Fibroblast of skin of back (primary cell): ENCODE measurements at regions not wholly inside any gene's neighbourhood (a gene's known extent, or its start where the extent isn't known, plus 50 kb on each side); places are given as distances from the start of the nearest gene placed in this dataset.

Source experiments
- DNase-seq: peaks from one replicate; pipeline ENCODE4 v3.0.0-alpha.2; 2013

DNA sequence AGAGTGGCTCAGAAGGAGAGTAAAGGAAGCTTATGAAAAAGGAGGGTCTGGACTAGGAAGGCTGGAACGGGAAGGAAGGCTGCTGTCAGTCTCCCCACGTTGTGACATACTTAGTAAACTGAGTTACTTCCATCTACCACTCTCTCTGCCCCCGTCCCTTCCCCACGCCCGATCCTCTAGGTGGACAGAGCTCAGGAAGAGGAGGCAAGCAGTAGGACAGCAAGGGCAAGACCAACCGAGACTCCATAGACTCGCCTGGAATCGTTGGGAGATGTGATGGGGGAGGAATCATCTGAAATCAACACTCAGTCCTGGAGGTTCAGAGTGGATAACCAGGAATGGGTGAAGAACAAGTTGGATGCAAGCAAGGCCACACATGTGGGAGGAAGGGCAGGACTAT, 240.7 kb downstream of the BUD13 start:
- DNase-seq, result no peak

- DNase-seq, result no peak
These were observed 242.1 kb downstream of the BUD13 start for GRCh38 chr11:116530705-116531104.

- no peak for DNase-seq
These were observed 243.5 kb downstream of the BUD13 start for GRCh38 chr11:116529271-116529670.

DNA sequence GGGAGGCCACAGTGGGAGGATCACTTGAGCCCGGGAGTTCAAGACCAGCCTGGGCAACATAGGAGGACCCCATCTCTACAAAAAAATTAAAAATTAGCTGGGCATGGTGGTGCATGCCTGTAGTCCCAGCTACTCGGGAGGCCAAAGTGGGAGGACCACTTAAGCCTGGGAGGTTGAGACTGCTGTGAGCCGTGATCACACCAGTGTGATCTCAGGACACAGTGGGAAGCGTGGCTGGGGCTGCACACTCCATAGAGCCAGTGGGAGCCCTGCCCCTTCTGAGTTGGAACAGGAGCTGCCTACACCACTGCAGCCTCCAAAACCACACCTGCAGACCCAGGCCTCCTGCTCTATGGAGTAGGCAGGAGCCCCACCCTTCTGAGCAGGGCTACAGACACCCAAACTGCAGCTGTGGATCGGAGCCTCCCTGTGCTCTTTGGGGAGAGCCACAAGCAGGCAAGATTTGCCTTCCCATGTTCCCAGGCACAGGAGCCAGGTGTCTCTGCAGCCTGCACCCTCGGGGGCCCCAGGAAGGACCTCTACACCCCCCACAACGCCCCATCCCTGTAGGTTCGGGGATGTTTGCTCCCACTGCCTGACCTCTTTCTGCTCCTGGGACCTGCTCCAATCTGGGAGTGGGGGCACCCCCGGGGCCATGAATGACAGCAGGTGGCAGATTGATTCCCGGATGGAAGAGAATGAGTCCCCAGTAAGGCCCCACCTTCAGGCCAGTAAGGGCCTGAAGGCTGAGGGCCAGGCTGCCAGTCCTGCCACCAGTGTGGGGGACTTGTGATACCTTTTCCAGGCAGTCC, 245.4 kb downstream of the BUD13 start:
- no peak for DNase-seq

- no peak for DNase-seq
These were observed 246.8 kb downstream of the BUD13 start for GRCh38 chr11:116525961-116526495.

DNA sequence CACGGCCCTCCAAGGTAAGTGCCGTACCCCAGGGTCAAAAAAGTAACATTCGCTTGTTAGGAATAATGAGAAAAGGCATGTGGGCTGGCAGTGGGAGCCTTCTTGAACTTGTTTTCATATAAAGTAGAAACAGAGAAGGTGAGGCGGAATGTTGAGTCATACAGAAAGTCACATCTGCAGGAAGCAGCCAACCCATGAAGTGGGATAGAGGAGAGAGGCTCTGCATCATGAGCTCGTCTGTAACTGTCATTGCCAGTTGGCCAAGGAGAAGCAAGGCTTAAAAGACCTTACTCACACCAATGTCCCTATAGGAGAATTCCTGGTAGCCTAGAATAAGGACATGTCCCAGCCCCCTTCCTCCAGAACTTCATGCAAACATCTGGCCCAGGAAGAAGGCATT, 253.3 kb downstream of the BUD13 start:
- DNase-seq, result no peak

GRCh38 chr11:116518141-116518540, 254.6 kb downstream of the BUD13 start:
- no peak for DNase-seq

DNA sequence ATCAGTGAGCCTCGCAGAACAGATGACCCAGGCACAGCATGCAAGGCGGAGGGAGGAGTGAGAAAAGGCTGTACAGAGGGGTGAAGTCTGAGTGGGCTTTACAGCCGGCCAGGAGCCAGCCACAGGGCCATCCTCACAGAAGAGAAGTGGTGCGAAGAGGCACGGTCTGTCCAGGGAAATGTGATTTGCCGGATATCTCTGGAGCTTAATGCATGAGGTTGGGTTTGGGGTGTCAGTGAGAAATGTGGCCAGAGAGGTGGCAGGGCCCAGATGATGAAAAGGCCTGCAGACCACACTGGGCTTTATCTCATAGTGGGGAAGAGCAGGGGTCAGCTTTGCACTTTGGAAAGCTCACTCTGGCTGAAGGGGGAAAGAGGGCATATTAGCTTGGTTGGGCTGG, 255.2 kb downstream of the BUD13 start:
- DNase-seq, result no peak

DNA sequence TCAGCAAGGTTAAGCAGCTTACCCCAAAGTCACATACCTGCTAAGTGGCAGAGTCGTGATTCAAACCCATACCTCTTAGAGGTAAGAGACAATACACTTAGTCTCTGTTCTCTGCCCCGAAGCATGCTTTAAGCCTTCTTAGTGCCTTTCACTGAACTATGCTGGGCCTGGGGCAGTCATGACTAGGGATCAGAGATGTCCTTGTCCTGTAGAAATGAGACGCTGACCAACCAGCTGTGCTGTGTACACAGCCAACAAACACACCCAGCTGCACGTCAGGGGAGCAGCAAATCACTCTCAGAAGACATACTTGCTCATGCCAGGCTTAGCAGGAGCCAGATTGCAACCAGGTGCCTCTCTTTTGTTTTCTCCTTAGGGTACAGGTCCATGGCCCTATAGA, 255.7 kb downstream of the BUD13 start:
- no peak for DNase-seq

- DNase-seq, result no peak
These were observed 257.1 kb downstream of the BUD13 start for GRCh38 chr11:116515664-116516184.

- DNase-seq, result peak; percentile 42
These were observed 258.9 kb downstream of the BUD13 start for GRCh38 chr11:116513894-116514293.

GRCh38 chr11:116513278-116513823, 259.4 kb downstream of the BUD13 start:
- DNase-seq, result no peak

GRCh38 chr11:116512841-116513240, 259.9 kb downstream of the BUD13 start:
- no peak for DNase-seq

DNA sequence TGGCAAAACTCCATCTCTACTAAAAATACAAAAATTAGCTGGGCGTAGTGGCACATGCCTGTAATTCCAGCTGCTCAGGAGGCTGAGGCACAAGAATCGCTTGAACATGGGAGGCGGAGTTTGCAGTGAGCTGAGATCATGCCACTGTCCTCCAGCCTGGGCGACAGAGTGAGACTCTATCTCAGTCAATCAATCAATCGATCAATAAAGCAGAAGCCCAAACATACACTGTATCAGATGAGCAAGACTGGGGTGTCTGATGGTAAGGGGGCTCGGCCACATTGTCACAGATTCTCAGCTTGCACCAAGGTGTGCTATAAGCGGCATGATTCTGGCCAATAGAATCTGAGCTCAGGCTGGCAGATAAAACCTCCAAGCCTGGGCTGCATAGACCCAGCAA, 261.1 kb downstream of the BUD13 start:
- no peak for DNase-seq

DNA sequence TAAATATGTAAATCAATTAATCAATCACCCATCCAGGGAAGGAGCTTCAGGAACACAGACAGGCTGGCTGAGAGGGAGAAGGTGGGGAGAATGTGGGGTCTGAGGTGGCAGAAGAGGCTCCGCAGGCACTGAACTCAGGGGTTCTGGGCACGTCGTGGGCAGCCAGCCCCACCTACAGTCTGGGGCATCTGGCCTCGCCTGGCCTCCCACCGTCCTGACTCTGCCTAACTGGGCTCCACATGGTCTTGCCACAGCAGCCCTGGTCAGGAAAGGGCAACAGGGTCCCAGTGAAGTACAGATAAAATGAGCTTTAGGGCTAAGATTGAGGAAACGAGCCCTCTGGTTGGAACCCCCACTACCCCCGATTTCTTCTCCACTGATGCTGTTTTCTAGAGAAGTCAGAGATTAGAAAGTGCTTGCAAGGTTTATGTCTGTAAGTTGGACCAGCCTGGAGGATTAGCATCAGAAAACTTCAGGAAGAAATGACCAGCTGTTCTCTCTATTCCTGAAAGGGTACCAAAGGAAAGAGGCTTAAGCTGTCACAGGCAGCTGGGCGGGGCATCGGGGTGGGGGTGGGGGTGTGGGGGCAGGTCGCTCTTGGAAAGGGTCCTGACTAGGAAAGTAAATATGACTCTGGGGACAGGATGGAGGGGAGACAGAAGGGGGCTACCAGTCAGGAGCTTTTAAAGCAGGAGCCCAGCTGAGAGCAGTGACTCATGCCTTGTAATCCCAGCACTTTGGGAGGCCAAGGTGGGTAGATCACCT, 261.7 kb downstream of the BUD13 start:
- DNase-seq, result no peak

- DNase-seq, result no peak
These were observed 262.6 kb downstream of the BUD13 start for GRCh38 chr11:116510166-116510565.

GRCh38 chr11:116509551-116509950, 263.2 kb downstream of the BUD13 start:
- no peak for DNase-seq

GRCh38 chr11:116507849-116508695, 264.7 kb downstream of the BUD13 start:
- DNase-seq, result no peak

DNA sequence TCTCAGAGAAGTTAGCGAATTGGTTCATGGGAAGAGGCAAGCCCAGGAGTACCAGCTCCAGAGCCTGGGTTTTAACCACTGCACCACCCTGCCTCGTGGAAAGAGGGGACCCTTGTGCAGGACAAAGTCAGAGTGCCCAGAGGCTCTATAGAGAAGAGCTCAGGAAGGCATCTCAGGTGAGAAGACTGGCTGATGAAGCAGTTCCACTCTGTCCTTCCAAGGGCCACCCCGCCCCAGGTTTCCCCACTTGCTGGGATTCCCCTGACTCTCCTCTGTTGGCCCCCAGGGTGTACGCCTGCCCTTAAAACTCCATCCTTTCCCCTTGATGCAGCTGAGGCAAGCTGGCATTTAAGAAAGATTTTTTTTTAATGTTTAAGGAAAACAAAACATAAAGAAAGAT, 265.8 kb downstream of the BUD13 start:
- DNase-seq, result no peak

DNA sequence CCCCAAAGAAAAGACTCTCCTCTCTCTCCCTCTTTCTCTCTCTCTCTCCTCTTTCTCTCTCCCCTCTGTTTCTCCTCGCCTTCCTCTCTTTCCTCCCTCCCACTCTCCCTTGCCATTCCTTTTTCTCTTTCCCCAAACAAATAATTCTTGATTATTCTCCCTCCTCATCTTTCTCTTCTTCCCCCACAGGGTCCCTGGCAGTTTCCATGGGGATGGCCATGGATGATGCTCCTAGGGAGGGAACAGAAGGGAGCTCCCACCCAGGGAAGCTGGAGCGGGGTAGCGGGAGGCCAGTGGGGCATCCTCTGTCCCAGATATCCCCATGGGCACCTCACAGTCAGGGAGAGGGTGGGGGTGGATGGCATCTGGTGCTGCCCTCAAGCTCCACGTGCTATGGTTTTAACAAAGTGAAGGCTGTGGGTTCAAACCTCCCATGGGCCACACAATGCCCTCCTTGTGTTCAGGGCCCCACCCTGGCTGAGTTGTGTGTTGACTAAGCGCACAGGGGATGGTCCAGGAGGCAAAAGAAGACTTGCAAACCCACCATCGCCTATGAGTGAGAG, 266.4 kb downstream of the BUD13 start:
- DNase-seq, result no peak

- DNase-seq, result no peak
These were observed 267.2 kb downstream of the BUD13 start for GRCh38 chr11:116505298-116506262.
